Esophagus squamous epithelium (tissue), 4 donors: ENCODE measurements at regions not wholly inside any gene's neighbourhood (a gene's known extent, or its start where the extent isn't known, plus 50 kb on each side); places are given as distances from the start of the nearest gene placed in this dataset.

Experiments used
- CTCF ChIP-seq, 6 experiments: fragments of 450-650 bp in 4 of 6; fragments of 200-600 bp in 2 of 6; sonication (generic) in 2 of 6; IDR thresholded peaks; one replicate each; pipeline ENCODE4 v1.5.1; 2016 to 2019; ENCODE audit warnings: antibody characterized with exemption in 6 of 6, mild to moderate bottlenecking in 4 of 6, moderate library complexity in 4 of 6
- POLR2A ChIP-seq, 4 donors: fragments of 450-650 bp; IDR thresholded peaks; one replicate each; pipeline ENCODE4 v1.6.1; 2017; ENCODE audit warnings: antibody characterized with exemption in 4 of 4, mild to moderate bottlenecking in 4 of 4, moderate library complexity in 3 of 4

- TF ChIP-seq POLR2A (IDR thresholded peaks at IDR 0.05) (no peak), CTCF (IDR thresholded peaks at IDR 0.05) (no peak)
Measured at GRCh38 chr4:15142201-15142600, 139.9 kb downstream of the CPEB2 start.
